GM23338 (cell line): ENCODE measurements at regions not wholly inside any gene's neighbourhood (a gene's known extent, or its start where the extent isn't known, plus 50 kb on each side); places are given as distances from the start of the nearest gene placed in this dataset.

Experiments used
- ATAC-seq: fragments of 200-7000 bp; cut with Tn5 transposase; 3 replicates; pipeline ENCODE4 v1.9.1; 2020
- DNase-seq: peaks from one replicate; pipeline ENCODE4 v3.0.0-alpha.2; 2015; ENCODE audit warnings: low spot score
- H2AFZ ChIP-seq: fragments of 200-600 bp; sonication (generic); 2 replicates; pipeline ENCODE4 v1.8.0; 2016; ENCODE audit warnings: antibody characterized with exemption, mild to moderate bottlenecking, moderate library complexity
- H3F3A ChIP-seq: fragments of 200-600 bp; sonication (generic); replicated peaks from 2 replicates; pipeline ENCODE4 v1.8.0; 2017; ENCODE audit warnings: antibody characterized with exemption, mixed run types, low read depth
- H3K27ac ChIP-seq: fragments of 200-600 bp; sonication (generic); 2 replicates; pipeline ENCODE4 v1.6.1; 2016; ENCODE audit warnings: low read depth
- H3K27me3 ChIP-seq: fragments of 200-600 bp; sonication (generic); 2 replicates; pipeline ENCODE4 v1.8.0; 2016; ENCODE audit warnings: mild to moderate bottlenecking, mixed run types, moderate library complexity; ENCODE audit not compliant: insufficient read depth
- H3K36me3 ChIP-seq: fragments of 200-600 bp; sonication (generic); 2 replicates; pipeline ENCODE4 v1.8.0; 2016; ENCODE audit warnings: mild to moderate bottlenecking; ENCODE audit not compliant: insufficient read depth
- H3K4me1 ChIP-seq: fragments of 200-600 bp; sonication (generic); 2 replicates; pipeline ENCODE4 v1.8.0; 2016; ENCODE audit warnings: mild to moderate bottlenecking, moderate library complexity; ENCODE audit not compliant: insufficient read depth
- H3K4me2 ChIP-seq: fragments of 200-600 bp; sonication (generic); 2 replicates; pipeline ENCODE4 v1.7.1; 2017; ENCODE audit warnings: mixed run types
- H3K4me3 ChIP-seq: fragments of 200-600 bp; sonication (generic); 2 replicates; pipeline ENCODE4 v1.6.1; 2016; ENCODE audit warnings: mixed run types
- H3K79me2 ChIP-seq: fragments of 200-600 bp; sonication (generic); replicated peaks from 2 replicates; pipeline ENCODE4 v1.8.0; 2017; ENCODE audit warnings: mild to moderate bottlenecking; ENCODE audit not compliant: insufficient read depth
- H3K9me2 ChIP-seq: fragments of 200-600 bp; sonication (generic); 2 replicates; pipeline ENCODE4 v1.8.0; 2017; ENCODE audit not compliant: insufficient read depth
- H4K20me1 ChIP-seq: fragments of 200-600 bp; sonication (generic); replicated peaks from 2 replicates; pipeline ENCODE4 v1.8.0; 2017; ENCODE audit warnings: mild to moderate bottlenecking; ENCODE audit not compliant: insufficient read depth
- H3K27ac Mint-ChIP-seq: 2 replicates; pipeline ENCODE4 v1.8.0; 2020; ENCODE audit warnings: inconsistent platforms, mild to moderate bottlenecking, moderate library complexity, mixed read lengths
- H3K27me3 Mint-ChIP-seq: 3 replicates; pipeline ENCODE4 v1.8.0; 2022; ENCODE audit warnings: low read depth, mild to moderate bottlenecking, moderate library complexity, mixed read lengths, inconsistent platforms; ENCODE audit not compliant: insufficient read depth, poor library complexity
- H3K36me3 Mint-ChIP-seq: 3 replicates; pipeline ENCODE4 v1.8.0; 2021; ENCODE audit warnings: low read depth, mild to moderate bottlenecking, inconsistent platforms, moderate library complexity, mixed read lengths
- H3K4me1 Mint-ChIP-seq: 3 replicates; pipeline ENCODE4 v1.8.0; 2020; ENCODE audit warnings: mild to moderate bottlenecking, inconsistent platforms, mixed read lengths
- H3K4me3 Mint-ChIP-seq: 3 replicates; pipeline ENCODE4 v1.8.0; 2021; ENCODE audit warnings: moderate library complexity, mild to moderate bottlenecking, inconsistent platforms, mixed read lengths
- H3K9me3 Mint-ChIP-seq: 3 replicates; pipeline ENCODE4 v1.8.0; 2020; ENCODE audit warnings: moderate library complexity, mild to moderate bottlenecking, inconsistent platforms, mixed read lengths
- CREB1 ChIP-seq: fragments of 250-450 bp; sonication (Bioruptor Pico); IDR thresholded peaks from 2 replicates; pipeline ENCODE4 v1.5.0; 2020; ENCODE audit warnings: low read depth, mild to moderate bottlenecking, moderate library complexity
- CTCF ChIP-seq, 2 experiments: fragments of 200-600 bp in 1 of 2; sonication (generic) in 1 of 2; conservative IDR thresholded peaks; 2 replicates each; pipeline versions ENCODE4 v1.5.1 to v1.6.1; 2016 to 2017; ENCODE audit warnings: antibody characterized with exemption in 2 of 2, low read depth in 2 of 2, mild to moderate bottlenecking in 2 of 2, moderate library complexity in 1 of 2
- ETS1 ChIP-seq: IDR thresholded peaks from 2 replicates; pipeline ENCODE4 v1.6.1; 2016; ENCODE audit warnings: antibody characterized with exemption
- EZH2 ChIP-seq: fragments of 200-600 bp; sonication (generic); IDR thresholded peaks from one replicate; pipeline ENCODE4 v1.8.0; 2017; ENCODE audit warnings: antibody characterized with exemption, mild to moderate bottlenecking, low read depth; ENCODE audit not compliant: unreplicated experiment
- EZH2phosphoT487 ChIP-seq: fragments of 200-600 bp; sonication (generic); IDR thresholded peaks from one replicate; pipeline ENCODE4 v1.8.1; 2018; ENCODE audit warnings: antibody characterized with exemption; ENCODE audit not compliant: unreplicated experiment
- JUNB ChIP-seq: IDR thresholded peaks from one replicate; pipeline ENCODE4 v1.6.1; 2016; ENCODE audit warnings: antibody characterized with exemption; ENCODE audit not compliant: unreplicated experiment
- NANOG ChIP-seq: IDR thresholded peaks from 2 replicates; pipeline ENCODE4 v1.6.1; 2016; ENCODE audit warnings: antibody characterized with exemption, borderline replicate concordance
- POLR2AphosphoS5 ChIP-seq: IDR thresholded peaks from 2 replicates; pipeline ENCODE4 v1.6.1; 2016; ENCODE audit warnings: antibody characterized with exemption, low read depth
- REST ChIP-seq: IDR thresholded peaks from one replicate; pipeline ENCODE4 v1.6.1; 2018; ENCODE audit warnings: antibody characterized with exemption; ENCODE audit not compliant: unreplicated experiment
- STAT1 ChIP-seq: IDR thresholded peaks from one replicate; pipeline ENCODE4 v1.6.1; 2016; ENCODE audit warnings: antibody characterized with exemption; ENCODE audit not compliant: unreplicated experiment
- ZNF114 ChIP-seq: fragments of 250-450 bp; sonication (Bioruptor Pico); IDR thresholded peaks from 2 replicates; pipeline ENCODE4 v1.5.0; 2020; ENCODE audit warnings: mild to moderate bottlenecking, moderate library complexity
- ZNF331 ChIP-seq: fragments of 250-450 bp; sonication (Bioruptor Pico); IDR thresholded peaks from 2 replicates; pipeline ENCODE4 v1.5.0; 2020; ENCODE audit warnings: low read depth, mild to moderate bottlenecking, moderate library complexity
- ZNF462 ChIP-seq: fragments of 250-450 bp; sonication (Bioruptor Pico); IDR thresholded peaks from 2 replicates; pipeline ENCODE4 v1.5.0; 2020; ENCODE audit warnings: mild to moderate bottlenecking, moderate library complexity

GRCh38 chr6:23465912-23466311 is 660.1 kb upstream of the NRSN1 start:
- Histone ChIP-seq H3K4me1 (no peaks in the 10 kb centered on the region), H4K20me1 (no peaks in the 10 kb centered on the region), H3K27ac (no peak overlapping the region), H3K79me2 (no peaks in the 10 kb centered on the region), H3K9me2 (no peaks in the 10 kb centered on the region), H3K4me3 (no peak overlapping the region), H2AFZ (no peak overlapping the region), H3K36me3 (no peaks in the 10 kb centered on the region), H3F3A (no peaks in the 10 kb centered on the region), H3K27me3 (no peaks in the 10 kb centered on the region), H3K4me2 (no peak overlapping the region)
- no peaks in the 10 kb centered on the region for H3K4me1 Mint-ChIP-seq
- no peak overlapping the region for H3K27ac Mint-ChIP-seq
- DNase-seq (no peak), ATAC-seq (no peak)
- H3K4me3 Mint-ChIP-seq, result no peak overlapping the region
- TF ChIP-seq JUNB, result no peak
- TF ChIP-seq REST, result no peak
- TF ChIP-seq POLR2AphosphoS5, result no peak
- no peak for TF ChIP-seq ZNF331 (CRISPR knock-in tag)
- no peak for TF ChIP-seq ZNF114 (CRISPR knock-in tag)
- no peak for TF ChIP-seq STAT1
- no peak for TF ChIP-seq CREB1 (CRISPR knock-in tag)
- TF ChIP-seq EZH2, result no peak
- no peak for TF ChIP-seq CTCF (conservative IDR thresholded peaks at IDR 0.05; ENCODE audit: low read depth in 2 of 2)
- TF ChIP-seq NANOG, result no peak
- no peak for TF ChIP-seq ETS1
- no peak for TF ChIP-seq ZNF462 (CRISPR knock-in tag)
- no peak for TF ChIP-seq EZH2phosphoT487
- no peaks in the 10 kb centered on the region for H3K27me3 Mint-ChIP-seq
- no peaks in the 10 kb centered on the region for H3K9me3 Mint-ChIP-seq
- H3K36me3 Mint-ChIP-seq, result no peaks in the 10 kb centered on the region
